HepG2 (cell line): ENCODE measurements at regions not wholly inside any gene's neighbourhood (a gene's known extent, or its start where the extent isn't known, plus 50 kb on each side); places are given as distances from the start of the nearest gene placed in this dataset.

Experiments used
- ATAC-seq: fragments of 200-7000 bp; cut with Tn5 transposase; 3 replicates; pipeline ENCODE4 v1.9.1; 2020; ENCODE audit warnings: mild to moderate bottlenecking, moderate library complexity
- BruUV-seq: library from RNA; stranded (reverse); fragments of 400-500 nt; replicated peaks from 2 replicates; lab custom pipeline; 2021; lab: Mats Ljungman, UMichigan
- CTCF ChIA-PET: fragments of 300-600 bp; formaldehyde crosslinking; extraction: SDS; loops from one replicate; lab custom pipeline; 2021; ENCODE audit warnings: low total read pairs, inconsistent platforms, low intra/inter-chr PET ratio; lab: Yijun Ruan, JAX
- POLR2A ChIA-PET: fragments of 350-600 bp; sonication (Branson Sonifier 250); formaldehyde crosslinking; loops from one replicate; lab custom pipeline; 2020; ENCODE audit warnings: antibody characterized with exemption, inconsistent platforms; lab: Yijun Ruan, JAX
- DNase-seq: peaks from one replicate; pipeline ENCODE4 v3.0.0-alpha.2; 2015; ENCODE audit warnings: low spot score
- FAIRE-seq: peaks from 3 replicates; lab custom pipeline; 2011; peaks lifted over from hg19 to GRCh38; lab: Jason Lieb, UNC
- H2AFZ ChIP-seq: one replicate; pipeline ENCODE4 v1.6.1; 2011; ENCODE audit warnings: low read length, inconsistent platforms
- H3K27ac ChIP-seq: fragments of 300-600 bp; 3 replicates; pipeline ENCODE4 v1.8.0; 2011; ENCODE audit warnings: mixed run types, mild to moderate bottlenecking, mixed read lengths, low read length, inconsistent platforms; ENCODE audit not compliant: insufficient read depth; ENCODE audit errors: extremely low read length
- H3K27me3 ChIP-seq, 2 experiments: fragments of 200-600 bp in 1 of 2; 2 replicates in 1 of 2; 3 replicates in 1 of 2; pipeline versions ENCODE4 v1.6.0 to v1.8.0; 2011; ENCODE audit warnings: low read length in 2 of 2, mild to moderate bottlenecking in 2 of 2, moderate library complexity in 2 of 2, inconsistent platforms in 1 of 2; ENCODE audit not compliant: insufficient read depth in 2 of 2, control insufficient read depth in 1 of 2
- H3K36me3 ChIP-seq, 2 experiments: fragments of 200-600 bp in 1 of 2; replicated peaks in 1 of 2; 2 replicates in 1 of 2; 3 replicates in 1 of 2; pipeline versions ENCODE4 v1.5.1 to v1.8.0; 2011; ENCODE audit warnings: low read length in 2 of 2, inconsistent platforms in 1 of 2; ENCODE audit not compliant: insufficient read depth in 2 of 2, control insufficient read depth in 1 of 2
- H3K4me1 ChIP-seq: 2 replicates; pipeline ENCODE4 v1.5.1; 2012; ENCODE audit warnings: low read length, inconsistent platforms; ENCODE audit not compliant: insufficient read depth
- H3K4me2 ChIP-seq: 2 replicates; pipeline ENCODE4 v1.6.0; 2011; ENCODE audit warnings: low read depth, low read length, inconsistent platforms
- H3K4me3 ChIP-seq, 3 experiments: fragments of 200-600 bp in 1 of 3; sonication (generic), shearing (Covaris generic) in 1 of 3; replicated peaks in 1 of 3; 2 replicates each; pipeline ENCODE4 v1.5.1; 2011 to 2016; ENCODE audit warnings: low read length in 3 of 3, inconsistent platforms in 2 of 3, low read depth in 2 of 3, mild to moderate bottlenecking in 2 of 3, control low read depth in 1 of 3, mixed read lengths in 1 of 3; ENCODE audit not compliant: insufficient read depth in 1 of 3
- H3K79me2 ChIP-seq: one replicate; pipeline ENCODE4 v1.6.1; 2011; ENCODE audit warnings: low read length, inconsistent platforms; ENCODE audit not compliant: insufficient read depth
- H3K9ac ChIP-seq: 2 replicates; pipeline ENCODE4 v1.6.0; 2011; ENCODE audit warnings: mild to moderate bottlenecking, low read depth, low read length, inconsistent platforms; ENCODE audit not compliant: insufficient read depth
- H3K9me3 ChIP-seq: 2 replicates; pipeline ENCODE4 v1.5.1; 2012; ENCODE audit warnings: mild to moderate bottlenecking, low read length
- H4K20me1 ChIP-seq: 2 replicates; pipeline ENCODE4 v1.6.0; 2011; ENCODE audit warnings: inconsistent platforms, mild to moderate bottlenecking, low read length, moderate library complexity; ENCODE audit not compliant: insufficient read depth
- DR1 ChIP-seq: sonication (generic); formaldehyde crosslinking; IDR thresholded peaks from 2 replicates; pipeline ENCODE4 v1.8.0; 2021; ENCODE audit warnings: mild to moderate bottlenecking, missing genetic modification reagents, inconsistent platforms
- ESRRA ChIP-seq: sonication (generic); formaldehyde crosslinking; IDR thresholded peaks from 2 replicates; pipeline ENCODE4 v1.5.1; 2020; ENCODE audit warnings: mild to moderate bottlenecking, low read depth, missing genetic modification reagents
- FOXA1 ChIP-seq, 2 experiments: fragments of 450-650 bp in 1 of 2; sonication (generic) in 1 of 2; formaldehyde crosslinking in 1 of 2; IDR thresholded peaks; 2 replicates each; pipeline versions ENCODE4 v1.4.0 to v1.6.1; 2016 to 2020; ENCODE audit warnings: missing genetic modification reagents in 1 of 2
- HHEX ChIP-seq: IDR thresholded peaks from 2 replicates; pipeline ENCODE4 v1.6.1; 2016; ENCODE audit warnings: control low read depth
- HOXD1 ChIP-seq: sonication (generic); formaldehyde crosslinking; IDR thresholded peaks from 2 replicates; pipeline ENCODE4 v1.5.0; 2020; ENCODE audit warnings: missing genetic modification reagents
- PPARG ChIP-seq: conservative IDR thresholded peaks from 2 replicates; pipeline ENCODE4 v1.6.1; 2016; ENCODE audit warnings: missing biosample characterization, missing genetic modification reagents
- RAD51 ChIP-seq: fragments of 450-650 bp; IDR thresholded peaks from 2 replicates; pipeline ENCODE4 v1.6.1; 2016; ENCODE audit warnings: borderline replicate concordance
- STAT5B ChIP-seq: sonication (generic); formaldehyde crosslinking; IDR thresholded peaks from 2 replicates; pipeline ENCODE4 v1.4.0; 2020; ENCODE audit warnings: missing genetic modification reagents
- THAP7 ChIP-seq: sonication (generic); formaldehyde crosslinking; IDR thresholded peaks from 2 replicates; pipeline ENCODE4 v1.8.1; 2023; ENCODE audit warnings: mild to moderate bottlenecking, missing genetic modification reagents
- THAP9 ChIP-seq: sonication (generic); formaldehyde crosslinking; IDR thresholded peaks from 2 replicates; pipeline ENCODE4; 2020; ENCODE audit warnings: missing genetic modification reagents, mild to moderate bottlenecking, borderline replicate concordance
- TSC22D2 ChIP-seq: sonication (generic); formaldehyde crosslinking; IDR thresholded peaks from 2 replicates; pipeline ENCODE4 v1.5.1; 2020; ENCODE audit warnings: missing genetic modification reagents, mild to moderate bottlenecking, borderline replicate concordance
- ZNF33B ChIP-seq: sonication (generic); formaldehyde crosslinking; IDR thresholded peaks from 2 replicates; pipeline ENCODE4 v1.5.1; 2020; ENCODE audit warnings: mild to moderate bottlenecking, missing genetic modification reagents
- WGBS: methylation state at CpG from one replicate; pipeline ENCODE4 v1.1.6; 2017; ENCODE audit warnings: low lambda C conversion rate; 5-methylcytosine and 5-hydroxymethylcytosine counted together
- in situ Hi-C: cut with HindIII; loops from 2 replicates; pipeline ENCODE4 v1.10.0; 2017; ENCODE audit warnings: low pct_unique_long_range_greater_than_20kb; ENCODE audit not compliant: extremely low pct_ligation_motif_present
- intact Hi-C: fragments of 100-400 bp; cut with micrococcal nuclease; formaldehyde crosslinking; loops from one replicate; pipeline ENCODE4 v1.10.0; 2022; ENCODE audit not compliant: unreplicated experiment
- TF ChIP-seq, protein P1 (sequence below): sonication (generic); formaldehyde crosslinking; IDR thresholded peaks from 2 replicates; pipeline ENCODE4 v1.4.0; 2020; ENCODE audit warnings: missing genetic modification reagents
- TF ChIP-seq, protein P2 (sequence below): IDR thresholded peaks from 2 replicates; pipeline ENCODE4 v1.6.1; 2016

DNA sequence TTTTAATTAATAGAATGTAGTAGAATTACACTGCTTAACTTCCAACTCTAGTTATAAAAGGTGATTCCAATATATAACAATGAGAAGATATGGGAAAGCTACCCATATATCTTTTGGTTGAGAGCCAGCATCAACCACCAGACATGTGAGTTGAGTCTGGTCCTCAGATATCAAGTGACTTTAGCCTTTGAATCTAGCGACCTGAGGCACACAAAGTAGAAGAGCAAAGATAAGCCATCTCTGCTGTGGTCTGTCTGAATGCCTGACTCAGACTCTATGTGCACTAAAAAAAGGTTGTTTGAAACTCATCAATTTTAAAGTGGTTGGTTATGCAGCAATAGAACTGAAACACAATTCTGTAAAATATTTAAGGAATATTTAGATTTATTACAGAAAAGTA lies 492.5 kb upstream of the SOX9 start:
- intact Hi-C loops (no loop called here), in situ Hi-C loops (no loop called here)
- no peaks in the 10 kb centered on the region for H3K4me1 ChIP-seq
- H3K27ac ChIP-seq: no peak overlapping the region
- ATAC-seq: no peak
- ChIA-PET CTCF (no interaction called here), POLR2A (no interaction called here)
- TF ChIP-seq STAT5B (no peak), THAP7 (CRISPR knock-in tag) (no peak), RAD51 (no peak), TSC22D2 (CRISPR knock-in tag) (no peak), ESRRA (no peak)
- TF ChIP-seq, protein P1, sequence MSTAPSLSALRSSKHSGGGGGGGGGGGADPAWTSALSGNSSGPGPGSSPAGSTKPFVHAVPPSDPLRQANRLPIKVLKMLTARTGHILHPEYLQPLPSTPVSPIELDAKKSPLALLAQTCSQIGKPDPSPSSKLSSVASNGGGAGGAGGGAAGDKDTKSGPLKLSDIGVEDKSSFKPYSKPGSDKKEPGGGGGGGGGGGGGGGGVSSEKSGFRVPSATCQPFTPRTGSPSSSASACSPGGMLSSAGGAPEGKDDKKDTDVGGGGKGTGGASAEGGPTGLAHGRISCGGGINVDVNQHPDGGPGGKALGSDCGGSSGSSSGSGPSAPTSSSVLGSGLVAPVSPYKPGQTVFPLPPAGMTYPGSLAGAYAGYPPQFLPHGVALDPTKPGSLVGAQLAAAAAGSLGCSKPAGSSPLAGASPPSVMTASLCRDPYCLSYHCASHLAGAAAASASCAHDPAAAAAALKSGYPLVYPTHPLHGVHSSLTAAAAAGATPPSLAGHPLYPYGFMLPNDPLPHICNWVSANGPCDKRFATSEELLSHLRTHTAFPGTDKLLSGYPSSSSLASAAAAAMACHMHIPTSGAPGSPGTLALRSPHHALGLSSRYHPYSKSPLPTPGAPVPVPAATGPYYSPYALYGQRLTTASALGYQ (CRISPR knock-in tag): no peak
- no peak overlapping the region for H3K4me2 ChIP-seq
- H2AFZ ChIP-seq: no peak overlapping the region
- DNase-seq: no peak
- no peaks in the 10 kb centered on the region for H3K79me2 ChIP-seq
- WGBS: 0% methylated on average over 1 of the region's 1 CpG
- H3K27me3 ChIP-seq: no peaks in the 10 kb centered on the region
- BruUV-seq: no TSS peak
- H3K9ac ChIP-seq: no peak overlapping the region
- FAIRE-seq: no peak
- H3K9me3 ChIP-seq: no peaks in the 10 kb centered on the region
- no peaks in the 10 kb centered on the region for H4K20me1 ChIP-seq
- H3K4me3 ChIP-seq: no peak overlapping the region
- no peaks in the 10 kb centered on the region for H3K36me3 ChIP-seq

GRCh38 chr17:71631483-71631882 lies 489.3 kb upstream of the SOX9 start:
- H3K4me1 ChIP-seq: no peaks in the 10 kb centered on the region
- no peaks in the 10 kb centered on the region for H3K79me2 ChIP-seq
- BruUV-seq: no TSS peak
- 3% methylated on average over 1 of the region's 1 CpG for WGBS
- H3K4me2 ChIP-seq: no peak overlapping the region
- FAIRE-seq (no peak), DNase-seq (no peak), ATAC-seq (no peak)
- no peak overlapping the region for H3K9ac ChIP-seq
- intact Hi-C loops: no loop called here
- H4K20me1 ChIP-seq: no peaks in the 10 kb centered on the region
- H3K27me3 ChIP-seq: no peaks in the 10 kb centered on the region
- ChIA-PET CTCF (no interaction called here), POLR2A (no interaction called here)
- no peak overlapping the region for H3K4me3 ChIP-seq
- no peaks in the 10 kb centered on the region for H3K36me3 ChIP-seq
- no peaks in the 10 kb centered on the region for H3K9me3 ChIP-seq
- in situ Hi-C loops: no loop called here
- no peak overlapping the region for H3K27ac ChIP-seq
- no peak overlapping the region for H2AFZ ChIP-seq
- no peak for TF ChIP-seq THAP9 (CRISPR knock-in tag)
- no peak for TF ChIP-seq PPARG (CRISPR knock-in tag)
- no peak for TF ChIP-seq DR1
- TF ChIP-seq FOXA1 (IDR thresholded peaks at IDR 0.05): no peak
- no peak for TF ChIP-seq FOXA1 (CRISPR knock-in tag; IDR thresholded peaks at IDR 0.05)
- TF ChIP-seq ZNF33B: no peak
- no peak for TF ChIP-seq HHEX (CRISPR knock-in tag)
- TF ChIP-seq, protein P2, sequence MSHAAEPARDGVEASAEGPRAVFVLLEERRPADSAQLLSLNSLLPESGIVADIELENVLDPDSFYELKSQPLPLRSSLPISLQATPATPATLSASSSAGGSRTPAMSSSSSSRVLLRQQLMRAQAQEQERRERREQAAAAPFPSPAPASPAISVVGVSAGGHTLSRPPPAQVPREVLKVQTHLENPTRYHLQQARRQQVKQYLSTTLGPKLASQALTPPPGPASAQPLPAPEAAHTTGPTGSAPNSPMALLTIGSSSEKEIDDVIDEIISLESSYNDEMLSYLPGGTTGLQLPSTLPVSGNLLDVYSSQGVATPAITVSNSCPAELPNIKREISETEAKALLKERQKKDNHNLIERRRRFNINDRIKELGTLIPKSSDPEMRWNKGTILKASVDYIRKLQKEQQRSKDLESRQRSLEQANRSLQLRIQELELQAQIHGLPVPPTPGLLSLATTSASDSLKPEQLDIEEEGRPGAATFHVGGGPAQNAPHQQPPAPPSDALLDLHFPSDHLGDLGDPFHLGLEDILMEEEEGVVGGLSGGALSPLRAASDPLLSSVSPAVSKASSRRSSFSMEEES (CRISPR knock-in tag): no peak
- no peak for TF ChIP-seq HOXD1 (CRISPR knock-in tag)
